ENCODE measurements at regions not wholly inside any gene's neighbourhood (a gene's known extent, or its start where the extent isn't known, plus 50 kb on each side); places are given as distances from the start of the nearest gene placed in this dataset.

- TF ChIP-seq, protein P1, sequence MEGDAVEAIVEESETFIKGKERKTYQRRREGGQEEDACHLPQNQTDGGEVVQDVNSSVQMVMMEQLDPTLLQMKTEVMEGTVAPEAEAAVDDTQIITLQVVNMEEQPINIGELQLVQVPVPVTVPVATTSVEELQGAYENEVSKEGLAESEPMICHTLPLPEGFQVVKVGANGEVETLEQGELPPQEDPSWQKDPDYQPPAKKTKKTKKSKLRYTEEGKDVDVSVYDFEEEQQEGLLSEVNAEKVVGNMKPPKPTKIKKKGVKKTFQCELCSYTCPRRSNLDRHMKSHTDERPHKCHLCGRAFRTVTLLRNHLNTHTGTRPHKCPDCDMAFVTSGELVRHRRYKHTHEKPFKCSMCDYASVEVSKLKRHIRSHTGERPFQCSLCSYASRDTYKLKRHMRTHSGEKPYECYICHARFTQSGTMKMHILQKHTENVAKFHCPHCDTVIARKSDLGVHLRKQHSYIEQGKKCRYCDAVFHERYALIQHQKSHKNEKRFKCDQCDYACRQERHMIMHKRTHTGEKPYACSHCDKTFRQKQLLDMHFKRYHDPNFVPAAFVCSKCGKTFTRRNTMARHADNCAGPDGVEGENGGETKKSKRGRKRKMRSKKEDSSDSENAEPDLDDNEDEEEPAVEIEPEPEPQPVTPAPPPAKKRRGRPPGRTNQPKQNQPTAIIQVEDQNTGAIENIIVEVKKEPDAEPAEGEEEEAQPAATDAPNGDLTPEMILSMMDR (conservative IDR thresholded peaks at IDR 0.05) = no peak
- no peak for TF ChIP-seq EZH2 (IDR thresholded peaks at IDR 0.05; ENCODE audit: low read depth)
Observed at GRCh38 chr13:47213047-47213446, 316.2 kb upstream of the HTR2A start.

Data from PC-9 (cell line).